ENCODE measurements at regions not wholly inside any gene's neighbourhood (a gene's known extent, or its start where the extent isn't known, plus 50 kb on each side); places are given as distances from the start of the nearest gene placed in this dataset.
A peak's percentile ranks its signal among the peaks of the same experiment; 100 is the strongest.

DNA sequence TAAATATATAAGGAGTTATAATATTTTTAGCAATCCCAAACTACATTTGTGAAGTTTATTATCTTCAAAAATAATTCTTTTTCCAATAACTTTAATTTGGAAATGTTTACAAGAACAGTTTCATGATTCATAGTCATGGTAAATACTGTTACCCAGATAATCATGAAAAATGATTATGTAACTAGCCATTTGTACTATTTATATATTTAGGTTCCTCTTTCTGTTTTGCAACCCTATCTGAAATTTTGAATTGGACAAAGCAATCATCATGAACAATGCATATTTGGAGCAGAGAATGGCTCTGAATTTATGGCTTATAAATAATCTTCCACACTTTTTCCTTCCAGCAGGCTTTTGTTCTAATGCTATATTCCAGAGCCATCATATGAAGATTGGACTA, 499.7 kb downstream of the SLCO4C1 start:
- Mint-ChIP-seq H3K4me3 (no peak overlapping the region), H3K27ac (no peak overlapping the region), H3K9me3 (no peaks in the 10 kb centered on the region), H3K4me1 (no peaks in the 10 kb centered on the region), H3K27me3 (ENCODE audit: low read depth, poor library complexity) (peaks cover 4% of the 10 kb centered on the region), H3K36me3 (ENCODE audit: low read depth) (no peaks in the 10 kb centered on the region)
- TF ChIP-seq, protein P1, sequence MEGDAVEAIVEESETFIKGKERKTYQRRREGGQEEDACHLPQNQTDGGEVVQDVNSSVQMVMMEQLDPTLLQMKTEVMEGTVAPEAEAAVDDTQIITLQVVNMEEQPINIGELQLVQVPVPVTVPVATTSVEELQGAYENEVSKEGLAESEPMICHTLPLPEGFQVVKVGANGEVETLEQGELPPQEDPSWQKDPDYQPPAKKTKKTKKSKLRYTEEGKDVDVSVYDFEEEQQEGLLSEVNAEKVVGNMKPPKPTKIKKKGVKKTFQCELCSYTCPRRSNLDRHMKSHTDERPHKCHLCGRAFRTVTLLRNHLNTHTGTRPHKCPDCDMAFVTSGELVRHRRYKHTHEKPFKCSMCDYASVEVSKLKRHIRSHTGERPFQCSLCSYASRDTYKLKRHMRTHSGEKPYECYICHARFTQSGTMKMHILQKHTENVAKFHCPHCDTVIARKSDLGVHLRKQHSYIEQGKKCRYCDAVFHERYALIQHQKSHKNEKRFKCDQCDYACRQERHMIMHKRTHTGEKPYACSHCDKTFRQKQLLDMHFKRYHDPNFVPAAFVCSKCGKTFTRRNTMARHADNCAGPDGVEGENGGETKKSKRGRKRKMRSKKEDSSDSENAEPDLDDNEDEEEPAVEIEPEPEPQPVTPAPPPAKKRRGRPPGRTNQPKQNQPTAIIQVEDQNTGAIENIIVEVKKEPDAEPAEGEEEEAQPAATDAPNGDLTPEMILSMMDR (IDR thresholded peaks at IDR 0.05) = no peak
- DNase-seq = no peak

DNA sequence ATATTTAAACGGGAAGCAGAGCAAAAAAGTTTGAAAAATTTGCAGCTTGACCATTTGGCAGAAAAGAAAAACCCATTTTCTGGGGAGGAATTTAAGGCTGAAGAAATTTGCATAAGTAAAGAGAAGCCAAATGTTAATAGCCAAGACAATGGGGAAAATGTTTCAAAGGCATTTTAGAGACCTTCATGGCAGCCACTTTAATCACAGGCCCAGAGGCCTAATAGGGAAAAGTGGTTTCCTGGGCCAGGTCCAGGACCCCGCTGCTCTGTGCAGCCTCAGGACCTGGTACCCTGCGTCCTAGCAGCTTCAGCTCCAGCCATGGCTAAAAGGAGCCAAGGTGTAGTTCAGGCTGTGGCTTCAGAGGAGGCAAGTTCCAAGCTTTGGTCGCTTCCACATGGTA, 507.3 kb downstream of the SLCO4C1 start:
- Mint-ChIP-seq H3K36me3 (ENCODE audit: low read depth) (no peaks in the 10 kb centered on the region), H3K27me3 (ENCODE audit: low read depth, poor library complexity) (peaks cover 3% of the 10 kb centered on the region), H3K4me1 (peaks cover 2% of the 10 kb centered on the region), H3K9me3 (no peaks in the 10 kb centered on the region), H3K4me3 (no peak overlapping the region), H3K27ac (no peak overlapping the region)
- TF ChIP-seq, protein P1 (IDR thresholded peaks at IDR 0.05) = no peak
- DNase-seq = no peak

DNA sequence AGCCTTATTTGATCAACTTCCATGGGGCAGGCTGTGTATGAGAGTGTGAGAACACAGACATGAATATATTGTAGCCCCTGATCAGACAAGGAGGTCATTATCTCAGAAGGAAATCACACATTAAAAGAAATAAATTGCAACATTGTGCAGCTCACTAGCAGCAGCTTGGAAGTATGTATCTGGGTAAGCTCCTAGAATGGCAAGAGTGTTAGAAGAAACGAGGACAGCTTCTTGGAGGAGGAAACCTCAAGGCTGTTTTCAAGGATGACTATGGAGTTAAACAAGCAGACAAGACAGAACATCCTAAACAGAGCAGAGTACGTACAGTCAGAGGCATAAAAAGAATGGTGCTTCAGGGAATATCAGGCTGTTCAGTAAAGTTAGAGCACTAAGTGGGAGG, 511.0 kb downstream of the SLCO4C1 start:
- H3K9me3 Mint-ChIP-seq = no peaks in the 10 kb centered on the region
- no peak overlapping the region for H3K4me3 Mint-ChIP-seq
- no peak overlapping the region for H3K27ac Mint-ChIP-seq
- TF ChIP-seq, protein P1 (IDR thresholded peaks at IDR 0.05) = no peak
- DNase-seq = no peak
- H3K4me1 Mint-ChIP-seq = peaks cover 13% of the 10 kb centered on the region
- peaks cover 3% of the 10 kb centered on the region for H3K27me3 Mint-ChIP-seq (ENCODE audit: low read depth, poor library complexity)
- H3K36me3 Mint-ChIP-seq (ENCODE audit: low read depth) = no peaks in the 10 kb centered on the region

DNA sequence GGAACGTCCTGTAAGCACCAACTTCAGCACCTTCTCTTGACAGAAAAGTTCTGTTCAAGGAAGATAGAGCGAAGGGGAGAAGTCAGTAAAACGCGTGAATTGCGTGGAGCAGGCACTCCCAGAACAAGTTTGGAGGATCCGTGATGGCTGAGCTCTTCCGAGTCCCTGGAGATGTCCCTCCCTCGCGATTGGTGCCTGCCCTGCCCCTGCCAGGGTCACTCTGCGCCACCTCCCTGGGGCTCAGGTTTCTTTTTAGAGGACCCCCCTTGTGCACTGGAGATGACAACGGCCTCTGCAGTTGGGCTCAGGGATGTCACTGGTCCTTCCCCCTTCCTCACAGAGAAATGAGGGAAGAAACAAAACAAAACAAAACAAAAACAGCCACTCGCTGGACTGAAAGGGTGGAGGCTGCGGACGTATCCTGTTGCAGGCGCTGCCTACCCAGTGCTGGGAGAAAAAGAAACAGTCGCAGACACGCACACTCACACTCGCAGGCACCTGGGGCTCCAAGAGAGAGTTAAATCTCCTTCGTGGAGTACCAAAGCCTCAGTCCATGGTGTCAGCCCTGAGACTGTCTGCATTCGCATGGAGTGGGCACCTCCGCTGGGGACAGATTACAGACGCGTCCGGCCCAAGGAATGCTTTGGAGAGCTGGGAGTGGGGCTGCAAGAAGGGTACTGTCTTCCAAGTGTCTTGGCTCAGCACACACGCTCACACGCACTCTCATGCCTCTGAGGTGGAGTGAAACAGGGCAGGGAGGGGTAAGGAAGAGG, 512.7 kb downstream of the SLCO4C1 start:
- H3K9me3 Mint-ChIP-seq = no peaks in the 10 kb centered on the region
- peaks cover 13% of the 10 kb centered on the region for H3K4me1 Mint-ChIP-seq
- H3K36me3 Mint-ChIP-seq (ENCODE audit: low read depth) = no peaks in the 10 kb centered on the region
- H3K27me3 Mint-ChIP-seq (ENCODE audit: low read depth, poor library complexity) = peaks cover 3% of the 10 kb centered on the region
- DNase-seq = peak; percentile 9
- H3K27ac Mint-ChIP-seq = peak overlapping the region; percentile 36
- H3K4me3 Mint-ChIP-seq = peak overlapping the region; percentile 60
- TF ChIP-seq, protein P1 (IDR thresholded peaks at IDR 0.05) = no peak

- peaks cover 13% of the 10 kb centered on the region for H3K4me1 Mint-ChIP-seq
- DNase-seq = no peak
These were observed 513.6 kb downstream of the SLCO4C1 start for GRCh38 chr5:101782352-101783103.

More at GRCh38 chr5:101782352-101783103, 513.6 kb downstream of the SLCO4C1 start:
- no peak overlapping the region for H3K4me3 Mint-ChIP-seq
- no peaks in the 10 kb centered on the region for H3K9me3 Mint-ChIP-seq
- H3K27me3 Mint-ChIP-seq (ENCODE audit: low read depth, poor library complexity) = peaks cover 3% of the 10 kb centered on the region
- TF ChIP-seq, protein P1 (IDR thresholded peaks at IDR 0.05) = no peak
- H3K36me3 Mint-ChIP-seq (ENCODE audit: low read depth) = no peaks in the 10 kb centered on the region
- H3K27ac Mint-ChIP-seq = no peak overlapping the region

Data from nephron progenitor cell (in vitro differentiated cells).